Liver (tissue), 3 donors: ENCODE measurements at regions not wholly inside any gene's neighbourhood (a gene's known extent, or its start where the extent isn't known, plus 50 kb on each side); places are given as distances from the start of the nearest gene placed in this dataset.

Source experiments
- ATF3 ChIP-seq: IDR thresholded peaks from 2 replicates; pipeline ENCODE4 v1.6.1; 2016; ENCODE audit warnings: antibody characterized with exemption
- FOXA1 ChIP-seq: IDR thresholded peaks from 2 replicates; pipeline ENCODE4 v1.6.1; 2016; ENCODE audit warnings: antibody characterized with exemption
- GABPA ChIP-seq, 2 donors: IDR thresholded peaks in 1 of 2; conservative IDR thresholded peaks in 1 of 2; 2 replicates each; pipeline ENCODE4 v1.6.1; 2016; ENCODE audit warnings: antibody characterized with exemption in 2 of 2, mild to moderate bottlenecking in 1 of 2, moderate library complexity in 1 of 2
- JUND ChIP-seq, 2 donors: IDR thresholded peaks; 2 replicates each; pipeline ENCODE4 v1.6.1; 2016; ENCODE audit warnings: antibody characterized with exemption in 2 of 2
- RAD21 ChIP-seq, 2 donors: IDR thresholded peaks; 2 replicates each; pipeline ENCODE4 v1.6.1; 2016; ENCODE audit warnings: antibody characterized with exemption in 2 of 2, mild to moderate bottlenecking in 2 of 2
- RXRA ChIP-seq, 2 donors: IDR thresholded peaks; 2 replicates each; pipeline ENCODE4 v1.6.1; 2017 to 2018; ENCODE audit warnings: antibody characterized with exemption in 2 of 2, mild to moderate bottlenecking in 1 of 2
- SP1 ChIP-seq: IDR thresholded peaks from 2 replicates; pipeline ENCODE4 v1.6.1; 2018; ENCODE audit warnings: antibody characterized with exemption, mild to moderate bottlenecking
- YY1 ChIP-seq: IDR thresholded peaks from 2 replicates; pipeline ENCODE4 v1.6.1; 2016; ENCODE audit warnings: antibody characterized with exemption, mild to moderate bottlenecking
- TF ChIP-seq, protein P1 (sequence below): fragments of 150-350 bp; IDR thresholded peaks from 2 replicates; pipeline ENCODE4 v1.5.1; 2017; ENCODE audit warnings: improper control_type of control experiment, low read depth, low read length; ENCODE audit not compliant: missing input control
- TF ChIP-seq, protein P2 (sequence below): IDR thresholded peaks from 2 replicates; pipeline ENCODE4 v1.6.1; 2016; ENCODE audit warnings: antibody characterized with exemption, mild to moderate bottlenecking
- TF ChIP-seq, protein P3 (sequence below): IDR thresholded peaks from 2 replicates; pipeline ENCODE4 v1.6.1; 2016; ENCODE audit warnings: antibody characterized with exemption
- TF ChIP-seq, protein P4 (sequence below): IDR thresholded peaks from 2 replicates; pipeline ENCODE4 v1.6.1; 2016; ENCODE audit warnings: antibody characterized with exemption
- donor health status: healthy.
- donor health status: healthy.

- TF ChIP-seq, protein P1, sequence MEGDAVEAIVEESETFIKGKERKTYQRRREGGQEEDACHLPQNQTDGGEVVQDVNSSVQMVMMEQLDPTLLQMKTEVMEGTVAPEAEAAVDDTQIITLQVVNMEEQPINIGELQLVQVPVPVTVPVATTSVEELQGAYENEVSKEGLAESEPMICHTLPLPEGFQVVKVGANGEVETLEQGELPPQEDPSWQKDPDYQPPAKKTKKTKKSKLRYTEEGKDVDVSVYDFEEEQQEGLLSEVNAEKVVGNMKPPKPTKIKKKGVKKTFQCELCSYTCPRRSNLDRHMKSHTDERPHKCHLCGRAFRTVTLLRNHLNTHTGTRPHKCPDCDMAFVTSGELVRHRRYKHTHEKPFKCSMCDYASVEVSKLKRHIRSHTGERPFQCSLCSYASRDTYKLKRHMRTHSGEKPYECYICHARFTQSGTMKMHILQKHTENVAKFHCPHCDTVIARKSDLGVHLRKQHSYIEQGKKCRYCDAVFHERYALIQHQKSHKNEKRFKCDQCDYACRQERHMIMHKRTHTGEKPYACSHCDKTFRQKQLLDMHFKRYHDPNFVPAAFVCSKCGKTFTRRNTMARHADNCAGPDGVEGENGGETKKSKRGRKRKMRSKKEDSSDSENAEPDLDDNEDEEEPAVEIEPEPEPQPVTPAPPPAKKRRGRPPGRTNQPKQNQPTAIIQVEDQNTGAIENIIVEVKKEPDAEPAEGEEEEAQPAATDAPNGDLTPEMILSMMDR: no peak
- TF ChIP-seq RAD21 (IDR thresholded peaks at IDR 0.05) (no peak), GABPA (IDR thresholded peaks at IDR 0.05 in 1 of 2, conservative IDR thresholded peaks at IDR 0.05 in 1 of 2) (no peak), YY1 (no peak), SP1 (no peak), FOXA1 (no peak), JUND (IDR thresholded peaks at IDR 0.05) (no peak), ATF3 (no peak), RXRA (IDR thresholded peaks at IDR 0.05) (no peak)
- TF ChIP-seq, protein P2, sequence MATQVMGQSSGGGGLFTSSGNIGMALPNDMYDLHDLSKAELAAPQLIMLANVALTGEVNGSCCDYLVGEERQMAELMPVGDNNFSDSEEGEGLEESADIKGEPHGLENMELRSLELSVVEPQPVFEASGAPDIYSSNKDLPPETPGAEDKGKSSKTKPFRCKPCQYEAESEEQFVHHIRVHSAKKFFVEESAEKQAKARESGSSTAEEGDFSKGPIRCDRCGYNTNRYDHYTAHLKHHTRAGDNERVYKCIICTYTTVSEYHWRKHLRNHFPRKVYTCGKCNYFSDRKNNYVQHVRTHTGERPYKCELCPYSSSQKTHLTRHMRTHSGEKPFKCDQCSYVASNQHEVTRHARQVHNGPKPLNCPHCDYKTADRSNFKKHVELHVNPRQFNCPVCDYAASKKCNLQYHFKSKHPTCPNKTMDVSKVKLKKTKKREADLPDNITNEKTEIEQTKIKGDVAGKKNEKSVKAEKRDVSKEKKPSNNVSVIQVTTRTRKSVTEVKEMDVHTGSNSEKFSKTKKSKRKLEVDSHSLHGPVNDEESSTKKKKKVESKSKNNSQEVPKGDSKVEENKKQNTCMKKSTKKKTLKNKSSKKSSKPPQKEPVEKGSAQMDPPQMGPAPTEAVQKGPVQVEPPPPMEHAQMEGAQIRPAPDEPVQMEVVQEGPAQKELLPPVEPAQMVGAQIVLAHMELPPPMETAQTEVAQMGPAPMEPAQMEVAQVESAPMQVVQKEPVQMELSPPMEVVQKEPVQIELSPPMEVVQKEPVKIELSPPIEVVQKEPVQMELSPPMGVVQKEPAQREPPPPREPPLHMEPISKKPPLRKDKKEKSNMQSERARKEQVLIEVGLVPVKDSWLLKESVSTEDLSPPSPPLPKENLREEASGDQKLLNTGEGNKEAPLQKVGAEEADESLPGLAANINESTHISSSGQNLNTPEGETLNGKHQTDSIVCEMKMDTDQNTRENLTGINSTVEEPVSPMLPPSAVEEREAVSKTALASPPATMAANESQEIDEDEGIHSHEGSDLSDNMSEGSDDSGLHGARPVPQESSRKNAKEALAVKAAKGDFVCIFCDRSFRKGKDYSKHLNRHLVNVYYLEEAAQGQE: no peak
- TF ChIP-seq, protein P3, sequence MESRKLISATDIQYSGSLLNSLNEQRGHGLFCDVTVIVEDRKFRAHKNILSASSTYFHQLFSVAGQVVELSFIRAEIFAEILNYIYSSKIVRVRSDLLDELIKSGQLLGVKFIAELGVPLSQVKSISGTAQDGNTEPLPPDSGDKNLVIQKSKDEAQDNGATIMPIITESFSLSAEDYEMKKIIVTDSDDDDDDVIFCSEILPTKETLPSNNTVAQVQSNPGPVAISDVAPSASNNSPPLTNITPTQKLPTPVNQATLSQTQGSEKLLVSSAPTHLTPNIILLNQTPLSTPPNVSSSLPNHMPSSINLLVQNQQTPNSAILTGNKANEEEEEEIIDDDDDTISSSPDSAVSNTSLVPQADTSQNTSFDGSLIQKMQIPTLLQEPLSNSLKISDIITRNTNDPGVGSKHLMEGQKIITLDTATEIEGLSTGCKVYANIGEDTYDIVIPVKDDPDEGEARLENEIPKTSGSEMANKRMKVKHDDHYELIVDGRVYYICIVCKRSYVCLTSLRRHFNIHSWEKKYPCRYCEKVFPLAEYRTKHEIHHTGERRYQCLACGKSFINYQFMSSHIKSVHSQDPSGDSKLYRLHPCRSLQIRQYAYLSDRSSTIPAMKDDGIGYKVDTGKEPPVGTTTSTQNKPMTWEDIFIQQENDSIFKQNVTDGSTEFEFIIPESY: no peak
- TF ChIP-seq, protein P4, sequence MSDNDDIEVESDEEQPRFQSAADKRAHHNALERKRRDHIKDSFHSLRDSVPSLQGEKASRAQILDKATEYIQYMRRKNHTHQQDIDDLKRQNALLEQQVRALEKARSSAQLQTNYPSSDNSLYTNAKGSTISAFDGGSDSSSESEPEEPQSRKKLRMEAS: no peak
Measured at GRCh38 chr6:40909811-40910210, 129.2 kb downstream of the UNC5CL start.
